ENCODE measurements at regions not wholly inside any gene's neighbourhood (a gene's known extent, or its start where the extent isn't known, plus 50 kb on each side); places are given as distances from the start of the nearest gene placed in this dataset.
"Not testable (repeated sequence)": the region's sequence is repeated elsewhere in the genome, so short reads cannot be mapped to it uniquely, and the experiment has no call there.

DNA sequence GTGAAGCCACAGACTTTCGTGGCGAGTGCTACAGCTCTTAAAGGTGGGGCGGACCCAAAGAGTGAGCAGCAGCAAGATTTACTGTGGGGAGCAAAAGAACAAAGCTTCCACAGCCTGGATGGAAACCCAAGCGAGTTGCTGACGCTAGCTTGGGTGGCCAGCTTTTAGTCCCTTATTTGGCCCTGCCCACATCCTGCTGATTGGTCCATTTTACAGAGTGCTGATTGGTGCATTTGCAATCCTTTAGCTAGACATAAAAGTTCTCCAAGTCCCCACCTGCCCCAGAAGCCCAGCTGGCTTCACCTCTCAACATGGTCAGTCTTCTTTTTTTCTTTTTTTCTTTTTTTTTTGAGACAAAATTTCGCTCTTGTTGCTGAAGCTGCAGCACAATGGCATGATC, 161.0 kb downstream of the SPATA31A6 start:
- TF ChIP-seq, protein P1, sequence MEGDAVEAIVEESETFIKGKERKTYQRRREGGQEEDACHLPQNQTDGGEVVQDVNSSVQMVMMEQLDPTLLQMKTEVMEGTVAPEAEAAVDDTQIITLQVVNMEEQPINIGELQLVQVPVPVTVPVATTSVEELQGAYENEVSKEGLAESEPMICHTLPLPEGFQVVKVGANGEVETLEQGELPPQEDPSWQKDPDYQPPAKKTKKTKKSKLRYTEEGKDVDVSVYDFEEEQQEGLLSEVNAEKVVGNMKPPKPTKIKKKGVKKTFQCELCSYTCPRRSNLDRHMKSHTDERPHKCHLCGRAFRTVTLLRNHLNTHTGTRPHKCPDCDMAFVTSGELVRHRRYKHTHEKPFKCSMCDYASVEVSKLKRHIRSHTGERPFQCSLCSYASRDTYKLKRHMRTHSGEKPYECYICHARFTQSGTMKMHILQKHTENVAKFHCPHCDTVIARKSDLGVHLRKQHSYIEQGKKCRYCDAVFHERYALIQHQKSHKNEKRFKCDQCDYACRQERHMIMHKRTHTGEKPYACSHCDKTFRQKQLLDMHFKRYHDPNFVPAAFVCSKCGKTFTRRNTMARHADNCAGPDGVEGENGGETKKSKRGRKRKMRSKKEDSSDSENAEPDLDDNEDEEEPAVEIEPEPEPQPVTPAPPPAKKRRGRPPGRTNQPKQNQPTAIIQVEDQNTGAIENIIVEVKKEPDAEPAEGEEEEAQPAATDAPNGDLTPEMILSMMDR (conservative IDR thresholded peaks at IDR 0.05; ENCODE audit: low read depth in 2 of 2) = not testable (repeated sequence)
- TF ChIP-seq EZH2phosphoT487 (IDR thresholded peaks at IDR 0.05; ENCODE audit: unreplicated experiment) = not testable (repeated sequence)

Data from GM23338 (cell line).